K562 (cell line): ENCODE measurements at regions not wholly inside any gene's neighbourhood (a gene's known extent, or its start where the extent isn't known, plus 50 kb on each side); places are given as distances from the start of the nearest gene placed in this dataset.

Source experiments
- ATAC-seq: fragments of 200-7000 bp; cut with Tn5 transposase; 3 replicates; pipeline ENCODE4 v1.9.1; 2020; ENCODE audit warnings: moderate library complexity
- BruUV-seq: library from RNA; stranded (reverse); fragments of 400-500 nt; replicated peaks from 2 replicates; lab custom pipeline; 2021; lab: Mats Ljungman, UMichigan
- CTCF ChIA-PET: fragments of 300-600 bp; formaldehyde crosslinking; extraction: SDS; loops from one replicate; lab custom pipeline; 2021; ENCODE audit warnings: low intra/inter-chr PET ratio; lab: Yijun Ruan, JAX
- POLR2A ChIA-PET: fragments of 300-600, 350-650 bp; sonication (Branson Sonifier 250); formaldehyde crosslinking; extraction: SDS; loops from one replicate; lab custom pipeline; 2021; ENCODE audit warnings: antibody characterized with exemption, inconsistent platforms; lab: Yijun Ruan, JAX
- DNase-seq, 4 experiments: peaks; one replicate each; pipeline versions ENCODE4 v3.0.0 to v3.0.0-alpha.2; 2011 to 2018; ENCODE audit warnings: low spot score in 3 of 4, mixed read lengths in 3 of 4; ENCODE audit errors: extremely low read depth in 1 of 4
- FAIRE-seq: peaks from 2 replicates; lab custom pipeline; 2011; peaks lifted over from hg19 to GRCh38; lab: Jason Lieb, UNC
- H2AFZ ChIP-seq: 2 replicates; pipeline ENCODE4 v1.6.0; 2011; ENCODE audit warnings: low read depth, low read length, control low read depth, inconsistent platforms
- H3K27ac ChIP-seq: fragments of 200-600 bp; 3 replicates; pipeline ENCODE4 v1.8.0; 2011; ENCODE audit warnings: low read depth, mild to moderate bottlenecking, control low read depth, inconsistent platforms, low read length, moderate library complexity, mixed read lengths; ENCODE audit errors: extremely low read depth
- H3K27me3 ChIP-seq, 2 experiments: fragments of 300-600 bp in 1 of 2; 2 replicates in 1 of 2; 3 replicates in 1 of 2; pipeline versions ENCODE4 v1.6.0 to v1.8.0; 2011; ENCODE audit warnings: inconsistent platforms in 2 of 2, low read length in 2 of 2, mild to moderate bottlenecking in 1 of 2, mixed read lengths in 1 of 2, moderate library complexity in 1 of 2; ENCODE audit not compliant: control insufficient read depth in 2 of 2, insufficient read depth in 2 of 2
- H3K36me3 ChIP-seq: fragments of 300-600 bp; 3 replicates; pipeline ENCODE4 v1.8.0; 2011; ENCODE audit warnings: mild to moderate bottlenecking, low read length, inconsistent platforms; ENCODE audit not compliant: control insufficient read depth, insufficient read depth
- H3K4me1 ChIP-seq, 2 experiments: fragments of 200-600 bp in 1 of 2; replicated peaks in 1 of 2; 2 replicates in 1 of 2; 3 replicates in 1 of 2; pipeline versions ENCODE4 v1.5.1 to v1.8.0; 2011; ENCODE audit warnings: inconsistent platforms in 2 of 2, low read length in 2 of 2, mild to moderate bottlenecking in 1 of 2, mixed read lengths in 1 of 2, moderate library complexity in 1 of 2; ENCODE audit not compliant: control insufficient read depth in 2 of 2, insufficient read depth in 2 of 2
- H3K4me2 ChIP-seq: 2 replicates; pipeline ENCODE4 v1.6.1; 2011; ENCODE audit warnings: low read length, control low read depth, inconsistent platforms, mixed read lengths; ENCODE audit not compliant: insufficient read depth
- H3K4me3 ChIP-seq: fragments of 200-600 bp; sonication (generic), shearing (Covaris generic); 2 replicates; pipeline ENCODE4 v1.5.1; 2016; ENCODE audit warnings: control low read depth, inconsistent platforms
- H3K79me2 ChIP-seq: fragments of 200-600 bp; 3 replicates; pipeline ENCODE4 v1.8.0; 2011; ENCODE audit warnings: low read length, inconsistent platforms; ENCODE audit not compliant: control insufficient read depth, insufficient read depth
- H3K9ac ChIP-seq, 2 experiments: 2 replicates each; pipeline versions ENCODE4 v1.6.0 to v1.6.1; 2011; ENCODE audit warnings: low read depth in 2 of 2, low read length in 2 of 2, control low read depth in 1 of 2, inconsistent platforms in 1 of 2, mild to moderate bottlenecking in 1 of 2, mixed read lengths in 1 of 2; ENCODE audit not compliant: insufficient read depth in 1 of 2
- H3K9me1 ChIP-seq: one replicate; pipeline ENCODE4 v1.6.0; 2011; ENCODE audit warnings: inconsistent platforms, mild to moderate bottlenecking, low read length, moderate library complexity; ENCODE audit not compliant: control insufficient read depth, insufficient read depth
- H3K9me3 ChIP-seq: replicated peaks from 2 replicates; pipeline ENCODE4 v1.5.1; 2011; ENCODE audit warnings: low read depth, low read length, inconsistent platforms; ENCODE audit not compliant: control insufficient read depth, insufficient read depth
- H4K20me1 ChIP-seq: replicated peaks from 2 replicates; pipeline ENCODE4 v1.6.1; 2011; ENCODE audit warnings: low read length, inconsistent platforms, mixed read lengths; ENCODE audit not compliant: control insufficient read depth, insufficient read depth
- ARID3A ChIP-seq: IDR thresholded peaks from 2 replicates; pipeline ENCODE4 v1.6.1; 2012; ENCODE audit warnings: low read depth, low read length, improper control_type of control experiment, borderline replicate concordance
- ATF3 ChIP-seq, 2 experiments: fragments of 450-650 bp in 1 of 2; sonication (generic) in 1 of 2; formaldehyde crosslinking in 1 of 2; IDR thresholded peaks in 1 of 2; conservative IDR thresholded peaks in 1 of 2; 2 replicates each; pipeline versions ENCODE4 v1.6.1 to v1.8.1; 2016 to 2023; ENCODE audit warnings: mild to moderate bottlenecking in 2 of 2, moderate library complexity in 2 of 2, inconsistent platforms in 1 of 2, missing genetic modification reagents in 1 of 2
- BMI1 ChIP-seq: fragments of 150-350 bp; IDR thresholded peaks from 2 replicates; pipeline ENCODE4 v1.6.1; 2014; ENCODE audit warnings: low read length
- FOXP4 ChIP-seq: sonication (generic); formaldehyde crosslinking; IDR thresholded peaks from 2 replicates; pipeline ENCODE4 v1.8.0; 2022; ENCODE audit warnings: mild to moderate bottlenecking, missing genetic modification reagents, borderline replicate concordance
- KLF13 ChIP-seq: fragments of 450-650 bp; IDR thresholded peaks from 2 replicates; pipeline ENCODE4 v1.6.1; 2016; ENCODE audit warnings: missing genetic modification characterization, low read depth, mild to moderate bottlenecking, missing compliant biosample characterization, moderate library complexity, borderline replicate concordance
- LCOR ChIP-seq: sonication (generic); formaldehyde crosslinking; IDR thresholded peaks from 2 replicates; pipeline ENCODE4 v1.8.0; 2022; ENCODE audit warnings: mild to moderate bottlenecking, missing genetic modification reagents
- MITF ChIP-seq: IDR thresholded peaks from 2 replicates; pipeline ENCODE4 v1.6.1; 2014; ENCODE audit warnings: antibody characterized with exemption
- RERE ChIP-seq: sonication (generic); formaldehyde crosslinking; IDR thresholded peaks from 2 replicates; pipeline ENCODE4 v1.8.0; 2023; ENCODE audit warnings: missing genetic modification reagents, mild to moderate bottlenecking, borderline replicate concordance
- XRCC3 ChIP-seq: fragments of 450-650 bp; IDR thresholded peaks from 2 replicates; pipeline ENCODE4 v1.6.1; 2017; ENCODE audit warnings: mild to moderate bottlenecking, moderate library complexity
- ZNF239 ChIP-seq: fragments of 250-450 bp; sonication (Bioruptor Pico); IDR thresholded peaks from 2 replicates; pipeline ENCODE4 v1.4.0; 2020; ENCODE audit warnings: mild to moderate bottlenecking
- ZNF324 ChIP-seq: fragments of 250-450 bp; sonication (Bioruptor Pico); IDR thresholded peaks from 2 replicates; pipeline ENCODE4 v1.4.0; 2020; ENCODE audit warnings: mild to moderate bottlenecking
- WGBS: fragments of 100-300 bp; shearing (Covaris generic); methylation state at CpG from one replicate; pipeline ENCODE4 v1.1.6; 2016; ENCODE audit warnings: low coverage, mixed read lengths; ENCODE audit not compliant: insufficient coverage; ENCODE audit errors: missing lambda C conversion rate; 5-methylcytosine and 5-hydroxymethylcytosine counted together
- in situ Hi-C: fragments of 300-500 bp; cut with MboI; formaldehyde crosslinking; loops from 4 replicates; pipeline ENCODE4 v1.15.0; 2018; ENCODE audit warnings: inconsistent platforms, mixed read lengths
- intact Hi-C: fragments of 100-400 bp; cut with micrococcal nuclease; formaldehyde crosslinking; loops from 2 replicates; pipeline ENCODE4 v1.14.2; 2022

GRCh38 chr7:13489386-13489785 is 500.1 kb downstream of the ETV1 start:
- intact Hi-C loops = no loop called here
- 0% methylated on average over 6 of the region's 6 CpGs for WGBS
- Histone ChIP-seq H3K79me2 (no peaks in the 10 kb centered on the region), H3K4me3 (no peak overlapping the region), H2AFZ (no peak overlapping the region), H4K20me1 (no peaks in the 10 kb centered on the region), H3K9ac (no peak overlapping the region), H3K9me1 (no peaks in the 10 kb centered on the region), H3K27me3 (no peaks in the 10 kb centered on the region), H3K9me3 (no peaks in the 10 kb centered on the region), H3K36me3 (no peaks in the 10 kb centered on the region), H3K27ac (no peak overlapping the region), H3K4me1 (no peaks in the 10 kb centered on the region), H3K4me2 (no peak overlapping the region)
- DNase-seq (no peak), ATAC-seq (no peak), FAIRE-seq (no peak)
- in situ Hi-C loops = no loop called here
- ChIA-PET POLR2A (no interaction called here), CTCF (no interaction called here)
- no TSS peak for BruUV-seq
- no peak for TF ChIP-seq ATF3 (IDR thresholded peaks at IDR 0.05)
- no peak for TF ChIP-seq ATF3 (CRISPR knock-in tag; conservative IDR thresholded peaks at IDR 0.05)
- TF ChIP-seq KLF13 (tag) = no peak
- TF ChIP-seq ARID3A = no peak
- no peak for TF ChIP-seq LCOR
- no peak for TF ChIP-seq ZNF324 (CRISPR knock-in tag)
- TF ChIP-seq ZNF239 = no peak
- no peak for TF ChIP-seq MITF
- TF ChIP-seq XRCC3 = no peak
- no peak for TF ChIP-seq FOXP4 (CRISPR knock-in tag)
- TF ChIP-seq RERE (CRISPR knock-in tag) = no peak
- no peak for TF ChIP-seq BMI1
